Central memory CD8-positive, alpha-beta T cell (primary cell): ENCODE measurements at regions not wholly inside any gene's neighbourhood (a gene's known extent, or its start where the extent isn't known, plus 50 kb on each side); places are given as distances from the start of the nearest gene placed in this dataset.
"Not testable (repeated sequence)": the region's sequence is repeated elsewhere in the genome, so short reads cannot be mapped to it uniquely, and the experiment has no call there.

Source experiments
- ATAC-seq: fragments of 150-1000 bp; cut with Tn5 transposase; replicated peaks from 2 replicates; pipeline ENCODE4 v1.10.0; 2022; ENCODE audit warnings: mild to moderate bottlenecking, moderate FRiP score, moderate number of reproducible peaks; ENCODE audit not compliant: poor library complexity, severe bottlenecking; ENCODE audit errors: extremely low read depth
- DNase-seq, 2 donors: peaks; one replicate each; pipeline ENCODE4 v3.0.0; 2021; ENCODE audit warnings: low spot score in 2 of 2
- H3K27ac Mint-ChIP-seq: one replicate; pipeline ENCODE4 v1.8.0; 2022; ENCODE audit warnings: low read depth, mild to moderate bottlenecking, moderate library complexity, mixed read lengths
- H3K27me3 Mint-ChIP-seq: one replicate; pipeline ENCODE4 v1.8.0; 2022; ENCODE audit warnings: mixed read lengths
- H3K36me3 Mint-ChIP-seq: one replicate; pipeline ENCODE4 v1.8.0; 2022; ENCODE audit warnings: mild to moderate bottlenecking, moderate library complexity, mixed read lengths; ENCODE audit not compliant: insufficient read depth
- H3K4me1 Mint-ChIP-seq: one replicate; pipeline ENCODE4 v1.8.0; 2022; ENCODE audit warnings: mixed read lengths
- H3K4me3 Mint-ChIP-seq: one replicate; pipeline ENCODE4 v1.8.0; 2022; ENCODE audit warnings: mild to moderate bottlenecking, moderate library complexity, mixed read lengths
- H3K9me3 Mint-ChIP-seq: one replicate; pipeline ENCODE4 v1.8.0; 2022; ENCODE audit warnings: mixed read lengths

DNA sequence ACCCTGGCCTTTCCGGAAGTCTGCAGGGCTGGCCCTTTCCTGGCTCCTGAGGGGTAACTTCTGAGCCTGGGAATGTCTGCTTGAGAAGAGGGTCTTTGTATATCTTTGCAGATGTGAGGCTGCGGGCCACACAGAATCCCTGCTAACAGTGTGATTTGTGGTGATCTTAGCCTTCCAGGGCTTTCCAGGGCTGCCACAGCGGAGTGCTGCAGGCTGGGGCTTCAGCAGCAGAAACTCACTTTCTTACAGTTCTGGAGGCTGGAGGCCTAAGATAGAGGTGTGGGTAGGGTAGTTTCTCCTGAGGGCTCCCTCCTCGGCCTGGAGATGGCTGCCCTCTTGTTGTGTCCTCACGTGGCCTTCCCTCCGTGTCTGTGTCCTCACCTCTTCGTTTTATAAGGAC, 294.7 kb upstream of the HS6ST1 start:
- Mint-ChIP-seq H3K4me3 (no peak overlapping the region), H3K27me3 (peaks cover 25% of the 10 kb centered on the region)

GRCh38 chr2:128613876-128614275, 295.2 kb upstream of the HS6ST1 start:
- Mint-ChIP-seq H3K9me3 (no peaks in the 10 kb centered on the region), H3K27me3 (peaks cover 25% of the 10 kb centered on the region), H3K4me3 (no peak overlapping the region), H3K27ac (no peak overlapping the region), H3K4me1 (no peaks in the 10 kb centered on the region), H3K36me3 (no peaks in the 10 kb centered on the region)
- ATAC-seq (no peak), DNase-seq (no peak)

More for the DNA sequence above, 294.7 kb upstream of the HS6ST1 start:
- no peak for DNase-seq
- no peaks in the 10 kb centered on the region for H3K36me3 Mint-ChIP-seq
- no peak overlapping the region for H3K27ac Mint-ChIP-seq
- no peak for ATAC-seq
- no peaks in the 10 kb centered on the region for H3K9me3 Mint-ChIP-seq
- H3K4me1 Mint-ChIP-seq, result no peaks in the 10 kb centered on the region

DNA sequence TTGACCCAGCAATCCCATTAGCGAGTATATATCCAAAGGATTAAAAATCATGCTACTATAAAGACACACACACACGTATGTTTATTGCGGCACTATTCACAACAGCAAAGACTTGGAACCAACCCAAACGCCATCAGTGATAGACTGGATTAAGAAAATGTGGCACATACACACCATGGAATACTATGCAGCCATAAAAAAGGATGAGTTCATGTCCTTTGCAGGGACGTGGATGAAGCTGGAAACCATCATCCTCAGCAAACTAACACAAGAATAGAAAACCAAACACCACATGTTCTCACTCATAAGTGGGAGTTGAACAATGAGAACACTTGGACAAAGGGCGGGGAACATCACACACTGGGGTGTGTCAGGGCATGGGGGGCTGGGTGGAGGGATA, 296.2 kb upstream of the HS6ST1 start:
- not testable (repeated sequence) for H3K4me3 Mint-ChIP-seq, H3K27ac Mint-ChIP-seq, DNase-seq, ATAC-seq, H3K4me1 Mint-ChIP-seq, H3K9me3 Mint-ChIP-seq, H3K36me3 Mint-ChIP-seq
- peaks cover 25% of the 10 kb centered on the region for H3K27me3 Mint-ChIP-seq

DNA sequence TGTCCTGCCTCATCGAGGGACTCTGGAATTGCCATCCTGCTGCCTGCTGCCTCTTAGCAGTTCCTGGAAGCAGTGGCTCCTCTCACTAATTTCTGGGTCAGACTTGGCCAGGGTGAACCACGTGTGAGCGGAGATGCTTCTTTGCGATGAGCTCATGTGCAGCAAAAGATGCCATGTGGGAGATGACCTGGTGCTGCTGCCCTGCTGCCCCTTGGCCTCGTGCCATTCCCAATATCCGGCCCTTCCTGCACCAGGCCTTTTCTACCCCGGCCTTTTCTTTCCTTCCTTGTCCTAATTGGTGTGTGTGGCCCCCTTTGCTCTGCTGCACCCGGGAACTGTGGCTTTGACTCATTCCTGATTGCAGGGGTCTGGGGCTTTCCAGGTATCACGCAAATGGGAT, 296.9 kb upstream of the HS6ST1 start:
- H3K36me3 Mint-ChIP-seq, result no peaks in the 10 kb centered on the region
- ATAC-seq (no peak), DNase-seq (no peak)
- no peaks in the 10 kb centered on the region for H3K9me3 Mint-ChIP-seq
- H3K4me1 Mint-ChIP-seq, result no peaks in the 10 kb centered on the region
- no peak overlapping the region for H3K4me3 Mint-ChIP-seq
- H3K27ac Mint-ChIP-seq, result no peak overlapping the region
- peaks cover 21% of the 10 kb centered on the region for H3K27me3 Mint-ChIP-seq

GRCh38 chr2:128617029-128617590, 298.4 kb upstream of the HS6ST1 start:
- Mint-ChIP-seq H3K4me3 (no peak overlapping the region), H3K4me1 (no peaks in the 10 kb centered on the region), H3K27ac (no peak overlapping the region), H3K36me3 (no peaks in the 10 kb centered on the region), H3K27me3 (peaks cover 10% of the 10 kb centered on the region), H3K9me3 (no peaks in the 10 kb centered on the region)
- ATAC-seq, result no peak
- no peak for DNase-seq

GRCh38 chr2:128617661-128618060, 299.0 kb upstream of the HS6ST1 start:
- H3K36me3 Mint-ChIP-seq, result no peaks in the 10 kb centered on the region
- H3K9me3 Mint-ChIP-seq, result no peaks in the 10 kb centered on the region
- no peak for DNase-seq
- peaks cover 4% of the 10 kb centered on the region for H3K27me3 Mint-ChIP-seq
- ATAC-seq, result no peak
- no peak overlapping the region for H3K4me3 Mint-ChIP-seq
- H3K4me1 Mint-ChIP-seq, result no peaks in the 10 kb centered on the region
- no peak overlapping the region for H3K27ac Mint-ChIP-seq

DNA sequence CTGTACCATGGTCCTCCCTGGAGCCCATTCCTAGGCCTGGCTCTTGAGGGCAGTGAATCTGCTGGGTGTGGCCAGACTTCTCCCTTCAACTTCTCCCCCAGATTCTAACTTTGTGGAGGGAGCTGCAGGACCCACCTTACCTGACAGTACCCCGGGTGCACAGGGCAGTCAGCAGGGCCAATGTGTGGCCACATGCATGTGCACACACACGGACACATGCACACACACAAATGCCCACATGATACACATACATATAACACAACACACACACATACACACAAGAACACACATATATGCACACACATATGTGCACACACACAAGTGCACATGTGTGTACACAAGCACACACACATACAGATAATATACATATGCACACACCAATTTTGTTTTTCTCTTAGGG, 300.0 kb upstream of the HS6ST1 start:
- Mint-ChIP-seq H3K4me1 (no peaks in the 10 kb centered on the region), H3K27ac (no peak overlapping the region), H3K9me3 (no peaks in the 10 kb centered on the region), H3K36me3 (no peaks in the 10 kb centered on the region), H3K27me3 (no peaks in the 10 kb centered on the region), H3K4me3 (no peak overlapping the region)
- DNase-seq (no peak), ATAC-seq (no peak)

GRCh38 chr2:128619471-128620325, 301.0 kb upstream of the HS6ST1 start:
- Mint-ChIP-seq H3K4me1 (no peaks in the 10 kb centered on the region), H3K36me3 (no peaks in the 10 kb centered on the region), H3K27me3 (no peaks in the 10 kb centered on the region), H3K27ac (no peak overlapping the region), H3K4me3 (no peak overlapping the region), H3K9me3 (no peaks in the 10 kb centered on the region)
- DNase-seq (no peak), ATAC-seq (no peak)

- Mint-ChIP-seq H3K27ac (no peak overlapping the region), H3K4me1 (no peaks in the 10 kb centered on the region), H3K4me3 (no peak overlapping the region), H3K36me3 (no peaks in the 10 kb centered on the region), H3K27me3 (peaks cover 3% of the 10 kb centered on the region), H3K9me3 (no peaks in the 10 kb centered on the region)
- no peak for ATAC-seq
- no peak for DNase-seq
Observed at GRCh38 chr2:128621074-128621473, 302.4 kb upstream of the HS6ST1 start.

DNA sequence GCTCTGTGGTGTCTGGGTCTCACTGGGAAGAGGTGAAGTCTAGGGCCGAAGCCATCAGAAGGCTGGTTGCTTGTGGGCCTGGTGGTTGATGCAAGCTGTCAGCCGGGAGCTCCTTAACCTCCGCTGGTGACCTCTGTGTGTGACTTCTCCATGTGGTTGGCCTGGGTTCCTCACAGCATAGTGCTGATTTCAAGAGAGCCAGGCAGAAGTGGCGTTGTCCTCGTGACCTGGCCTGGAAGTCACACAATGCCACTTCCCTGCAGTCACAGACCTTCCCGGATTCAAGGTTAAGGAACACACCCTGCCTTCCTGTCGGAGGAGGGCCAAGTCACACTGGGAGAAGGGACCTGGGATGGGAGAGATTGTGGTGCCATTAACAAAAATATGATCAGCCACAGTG, 303.7 kb upstream of the HS6ST1 start:
- no peak for DNase-seq
- Mint-ChIP-seq H3K27ac (no peak overlapping the region), H3K4me1 (no peaks in the 10 kb centered on the region), H3K4me3 (no peak overlapping the region), H3K27me3 (peaks cover 8% of the 10 kb centered on the region), H3K36me3 (no peaks in the 10 kb centered on the region), H3K9me3 (no peaks in the 10 kb centered on the region)
- no peak for ATAC-seq

GRCh38 chr2:128622955-128623620, 304.4 kb upstream of the HS6ST1 start:
- no peaks in the 10 kb centered on the region for H3K4me1 Mint-ChIP-seq

GRCh38 chr2:128623776-128624761, 305.4 kb upstream of the HS6ST1 start:
- ATAC-seq (no peak), DNase-seq (no peak)
- Mint-ChIP-seq H3K27ac (no peak overlapping the region), H3K36me3 (no peaks in the 10 kb centered on the region), H3K4me3 (no peak overlapping the region), H3K9me3 (no peaks in the 10 kb centered on the region), H3K27me3 (peaks cover 8% of the 10 kb centered on the region), H3K4me1 (no peaks in the 10 kb centered on the region)

More at GRCh38 chr2:128622955-128623620, 304.4 kb upstream of the HS6ST1 start:
- H3K27ac Mint-ChIP-seq, result no peak overlapping the region
- no peaks in the 10 kb centered on the region for H3K36me3 Mint-ChIP-seq
- no peak for DNase-seq
- peaks cover 8% of the 10 kb centered on the region for H3K27me3 Mint-ChIP-seq
- no peak overlapping the region for H3K4me3 Mint-ChIP-seq
- ATAC-seq, result no peak
- no peaks in the 10 kb centered on the region for H3K9me3 Mint-ChIP-seq
